ENCODE measurements at regions not wholly inside any gene's neighbourhood (a gene's known extent, or its start where the extent isn't known, plus 50 kb on each side); places are given as distances from the start of the nearest gene placed in this dataset. TPM values are rescaled to one million over a fixed set of nuclear protein-coding genes. Genes with fewer than 3 reads are reported as not detected.

Small RNA genes in the stretch of these regions (microRNA-seq; reads per million reads assigned to microRNA genes)
- not detected for gene MIR3619 (ENCODE audit: borderline replicate concordance)

Small RNA genes in the stretch of these regions (small RNA-seq; reads per million reads assigned to genes)
- not detected for gene MIR3619

Measured in OCI-LY7 (cell line).